DMS53 (cell line): ENCODE measurements at regions not wholly inside any gene's neighbourhood (a gene's known extent, or its start where the extent isn't known, plus 50 kb on each side); places are given as distances from the start of the nearest gene placed in this dataset.
"Not testable (repeated sequence)": the region's sequence is repeated elsewhere in the genome, so short reads cannot be mapped to it uniquely, and the experiment has no call there.

ENCODE experiments used
- DNase-seq: peaks from one replicate; lab custom pipeline; 2025; lab: John Stamatoyannopoulos, UW

DNA sequence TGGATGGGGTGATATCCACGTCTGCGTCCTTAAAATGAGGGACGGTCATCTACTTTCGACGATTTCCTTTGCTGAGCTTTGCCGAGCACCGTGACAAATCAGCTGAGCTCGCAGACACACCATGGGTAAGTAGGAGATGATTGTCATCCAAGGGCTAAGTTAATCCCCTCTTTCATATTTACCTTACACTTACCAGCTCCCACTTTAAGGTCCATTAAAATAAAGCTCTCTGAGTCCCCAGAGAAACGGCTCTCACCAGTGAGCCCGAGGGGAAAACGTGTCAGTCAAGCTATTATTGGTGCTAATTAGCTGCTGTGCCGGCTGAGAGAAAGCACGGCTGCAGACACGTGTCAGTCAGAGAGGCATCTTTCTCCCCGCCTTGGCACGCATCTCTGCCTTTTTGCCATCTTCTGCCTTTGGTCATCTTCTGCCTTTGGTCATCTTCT lies 72.2 kb downstream of the CRLF2 start:
- DNase-seq, result no peak

DNA sequence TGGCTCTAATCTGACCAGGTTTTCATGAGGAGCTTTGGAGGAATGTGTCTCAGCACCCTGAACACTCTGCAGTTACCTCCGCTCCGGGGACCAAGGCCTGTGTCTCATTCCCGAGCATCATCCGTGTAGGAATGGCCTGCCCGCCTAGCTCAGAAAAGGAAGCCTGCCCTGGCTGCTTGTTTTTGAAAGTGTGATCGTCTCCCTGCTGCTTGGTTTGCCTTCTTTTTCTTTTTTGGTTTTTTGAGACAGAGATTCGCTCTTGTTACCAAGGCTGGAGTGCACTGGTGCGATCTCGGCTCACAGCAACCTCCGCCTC lies 73.3 kb downstream of the CRLF2 start:
- no peak for DNase-seq

DNA sequence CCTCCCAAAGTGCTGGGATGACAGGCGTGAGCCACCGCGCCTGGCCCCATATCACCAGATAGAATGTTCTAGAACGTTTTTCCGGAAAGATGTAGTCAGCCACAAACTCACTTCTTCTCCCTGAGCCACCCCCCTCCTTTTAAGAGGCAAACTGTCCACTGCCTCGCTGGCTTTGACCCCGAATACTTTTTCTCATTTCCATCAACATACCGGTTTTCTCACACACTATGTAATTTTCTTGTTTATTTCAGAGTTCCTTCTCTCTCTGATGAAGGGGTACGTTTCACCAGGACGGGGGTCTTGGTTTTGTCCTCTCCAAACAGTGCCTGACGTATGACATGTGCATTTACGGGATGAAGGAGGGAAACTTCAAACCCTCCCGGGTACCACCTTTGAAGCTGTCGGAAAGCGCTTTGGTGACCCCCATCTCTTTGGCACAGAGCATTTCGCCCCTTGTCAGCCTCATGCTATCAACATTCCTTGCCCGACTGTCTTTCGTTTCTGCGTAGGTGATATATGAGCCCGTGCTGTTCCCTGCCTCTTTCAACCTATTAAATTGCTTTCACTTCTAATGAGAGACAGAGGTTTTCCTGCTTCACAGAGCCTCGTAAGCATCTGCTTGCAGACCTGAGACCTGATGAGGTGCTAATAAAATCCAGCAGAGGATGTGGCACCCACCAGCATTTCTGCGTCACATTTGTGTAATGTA lies 73.8 kb downstream of the CRLF2 start:
- DNase-seq, result no peak

GRCh38 chrX:1137531-1137930 lies 74.9 kb downstream of the CRLF2 start:
- no peak for DNase-seq

DNA sequence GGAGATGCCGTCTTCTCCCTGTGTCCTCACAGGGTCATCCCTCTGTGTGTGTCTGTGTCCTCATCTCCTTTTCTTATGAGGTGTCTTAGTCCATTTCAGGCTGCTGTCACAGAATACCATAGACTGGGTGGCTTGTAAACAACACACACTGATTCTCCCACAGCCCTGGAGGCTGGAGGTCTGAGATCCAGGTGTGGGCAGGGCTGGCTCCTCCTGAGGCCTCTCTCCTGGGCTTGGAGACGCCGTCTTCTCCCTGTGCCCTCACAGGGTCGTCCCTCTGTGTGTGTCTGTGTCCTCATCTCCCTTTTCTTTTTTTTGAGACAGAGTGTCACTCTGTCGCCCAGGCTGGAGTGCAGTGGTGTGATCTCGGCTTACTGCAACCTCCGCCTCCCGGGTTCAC lies 75.9 kb downstream of the CRLF2 start:
- DNase-seq, result not testable (repeated sequence)

GRCh38 chrX:1134976-1135375 lies 77.5 kb downstream of the CRLF2 start:
- DNase-seq, result no peak

- DNase-seq, result no peak
These were observed 78.3 kb downstream of the CRLF2 start for GRCh38 chrX:1134156-1134555.

DNA sequence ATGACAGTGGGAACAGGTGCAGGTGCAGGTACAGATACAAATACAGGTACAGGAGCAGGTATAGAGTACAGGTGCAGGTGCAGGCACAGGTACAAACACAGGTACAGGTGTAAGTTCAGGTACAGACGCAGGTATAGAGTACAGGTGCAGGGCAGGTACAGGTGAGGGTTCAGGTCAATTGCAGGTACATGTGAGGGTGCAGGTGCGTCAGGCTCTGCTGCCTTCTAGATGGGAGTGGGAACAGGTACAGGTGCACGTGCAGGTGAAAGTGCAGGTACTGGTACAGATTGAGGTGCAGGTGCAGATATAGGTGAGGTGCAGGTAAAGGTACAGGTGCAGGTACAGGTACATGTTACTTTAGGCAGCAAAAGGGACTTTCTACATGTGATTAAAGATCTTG lies 85.7 kb downstream of the CRLF2 start:
- DNase-seq, result no peak

DNA sequence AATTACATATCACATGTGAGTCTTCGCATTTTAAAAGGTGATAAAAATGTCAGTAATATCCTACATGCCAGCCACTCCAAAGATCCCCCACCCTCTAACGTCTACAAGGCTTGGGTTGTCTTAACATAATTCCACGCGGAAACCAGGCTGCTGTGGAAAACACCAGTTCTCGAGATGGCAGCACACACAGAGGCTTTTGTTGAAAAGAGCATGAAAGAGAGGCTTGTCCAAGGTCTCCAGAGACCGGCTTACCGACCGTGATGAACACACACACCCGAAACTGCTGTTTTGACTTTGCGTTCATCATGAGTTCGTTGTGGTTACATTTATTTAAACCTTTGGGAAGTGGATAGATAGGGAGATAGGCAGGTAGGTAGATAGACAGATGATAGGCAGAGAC lies 87.9 kb downstream of the CRLF2 start:
- DNase-seq, result no peak

DNA sequence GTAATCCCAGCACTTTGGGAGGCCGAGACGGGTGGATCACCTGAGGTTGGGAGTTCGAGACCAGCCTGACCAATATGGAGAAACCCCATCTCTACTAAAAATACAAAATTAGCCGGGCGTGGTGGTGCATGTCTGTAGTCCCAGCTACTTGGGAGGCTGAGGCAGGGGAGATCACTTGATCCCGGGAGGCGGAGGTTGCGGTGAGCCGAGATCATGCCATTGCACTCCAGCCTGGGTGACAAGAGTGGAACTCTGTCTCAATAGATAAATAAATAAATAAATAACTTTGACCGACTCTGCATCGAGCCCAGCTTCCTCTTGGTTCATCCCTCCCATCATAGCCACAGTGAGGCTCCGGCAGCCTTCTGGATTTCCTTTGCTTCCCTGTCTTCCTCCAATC lies 89.6 kb downstream of the CRLF2 start:
- DNase-seq, result not testable (repeated sequence)

DNA sequence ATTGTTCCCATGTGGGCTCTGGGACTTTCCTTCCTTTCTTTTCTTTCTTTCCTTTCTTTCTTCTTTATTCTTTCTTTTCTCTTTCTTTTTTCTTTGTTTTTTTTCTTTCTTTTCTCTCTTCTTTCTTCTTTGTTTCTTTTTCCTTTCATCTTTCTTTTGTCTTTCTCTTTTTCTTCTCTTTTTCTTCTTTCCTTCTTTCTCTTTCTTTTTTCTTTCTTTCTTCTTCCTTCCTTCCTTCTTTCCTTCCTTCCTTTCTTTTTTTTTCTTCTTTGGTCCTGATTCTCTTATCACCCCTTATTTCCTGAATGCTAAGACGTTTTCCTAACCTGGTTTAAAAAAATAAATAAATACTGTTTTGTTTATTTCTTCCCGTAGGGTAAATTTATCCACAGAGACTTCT lies 93.2 kb downstream of the CRLF2 start:
- DNase-seq, result no peak

DNA sequence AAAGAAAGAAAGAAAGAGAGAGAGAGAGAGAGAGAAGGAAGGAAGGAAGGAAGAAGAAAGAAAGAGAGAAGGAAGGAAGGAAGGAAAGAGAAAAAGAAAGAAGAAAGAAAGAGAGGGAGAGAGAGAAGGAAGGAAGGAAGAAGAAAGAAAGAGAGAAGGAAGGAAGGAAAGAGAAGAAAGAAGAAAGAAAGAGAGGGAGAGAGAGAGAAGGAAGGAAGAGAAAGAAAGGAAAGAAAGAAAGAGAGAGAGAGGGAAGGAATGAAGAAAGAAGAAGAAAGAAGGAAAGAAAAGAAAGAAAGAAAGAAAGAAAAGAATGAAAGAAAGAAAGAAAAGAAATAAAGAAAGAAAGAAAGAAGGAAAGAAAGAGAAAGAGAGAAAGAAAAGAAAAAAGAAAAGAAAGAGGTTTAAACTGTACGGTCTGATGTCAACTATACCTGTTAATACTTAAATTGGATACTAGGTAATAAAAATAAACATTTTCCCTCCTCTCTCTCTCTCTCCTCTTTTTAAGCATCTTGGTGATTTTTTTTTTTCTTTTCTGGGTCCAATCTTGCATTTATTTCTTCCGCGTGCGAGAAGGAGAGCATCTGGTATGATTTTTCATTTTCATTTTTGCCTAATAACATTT lies 93.8 kb downstream of the CRLF2 start:
- DNase-seq, result no peak

- not testable (repeated sequence) for DNase-seq
These were observed 97.0 kb downstream of the CRLF2 start for GRCh38 chrX:1115411-1115810.

DNA sequence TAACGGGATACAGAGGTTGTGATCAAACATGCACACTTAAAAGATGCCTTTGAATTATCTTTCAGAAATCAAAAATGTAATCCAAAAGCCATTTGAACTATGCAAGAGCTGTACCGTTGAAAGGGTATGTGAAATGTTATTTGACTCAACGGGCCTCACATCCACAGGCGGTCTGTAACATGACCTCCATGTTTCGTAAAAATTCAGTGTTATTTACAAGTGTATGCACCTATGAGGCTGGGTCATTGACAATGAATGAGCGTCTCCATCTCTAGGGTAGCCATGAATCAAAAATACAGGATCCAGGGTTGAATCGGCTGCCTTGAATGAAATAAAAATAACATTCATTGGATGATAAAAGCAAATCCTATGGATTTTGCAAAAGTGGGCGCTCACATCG lies 100.1 kb downstream of the CRLF2 start:
- DNase-seq, result no peak

GRCh38 chrX:1111601-1112300 lies 100.7 kb downstream of the CRLF2 start:
- DNase-seq, result no peak

GRCh38 chrX:1109580-1110119 lies 102.8 kb downstream of the CRLF2 start:
- DNase-seq, result no peak

- DNase-seq, result no peak
These were observed 103.7 kb downstream of the CRLF2 start for GRCh38 chrX:1108501-1109445.

DNA sequence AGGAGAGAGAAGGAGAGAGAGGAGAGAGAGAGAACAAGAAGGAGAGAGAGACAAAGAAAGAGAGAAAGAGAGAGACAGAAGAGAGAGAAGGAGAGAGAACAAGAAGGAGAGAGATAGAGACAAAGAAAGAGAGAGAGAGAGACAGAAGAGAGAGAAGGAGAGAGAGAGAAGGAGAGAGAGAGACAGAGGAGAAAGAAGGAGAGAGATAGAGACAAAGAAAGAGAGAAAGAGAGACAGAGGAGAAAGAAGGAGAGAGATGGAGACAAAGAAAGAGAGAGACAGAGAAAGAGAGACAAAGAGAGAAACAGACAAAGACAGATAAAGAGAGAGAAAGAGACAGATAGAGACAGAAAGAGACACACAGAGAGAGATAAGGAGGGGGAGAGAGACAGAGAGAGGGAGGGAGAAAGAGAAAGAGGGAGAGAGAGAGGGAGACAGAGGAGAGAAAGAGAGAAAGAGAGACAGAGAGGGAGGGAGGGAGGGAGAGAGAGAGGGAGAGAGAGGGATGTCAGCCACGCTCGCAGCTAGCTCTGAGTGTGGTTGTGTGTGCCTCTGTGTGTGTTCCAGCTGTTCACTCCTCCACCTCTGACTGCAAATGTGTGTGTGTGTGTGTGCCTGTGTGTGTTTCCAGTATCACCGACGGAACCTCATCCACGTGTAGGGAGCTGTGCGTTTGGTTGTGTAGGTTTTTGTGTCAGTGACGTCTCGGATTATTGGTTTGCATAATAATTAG lies 105.8 kb downstream of the CRLF2 start:
- no peak for DNase-seq

- no peak for DNase-seq
These were observed 106.6 kb downstream of the CRLF2 start for GRCh38 chrX:1105671-1106419.

GRCh38 chrX:1105031-1105430 lies 107.4 kb downstream of the CRLF2 start:
- DNase-seq, result not testable (repeated sequence)

DNA sequence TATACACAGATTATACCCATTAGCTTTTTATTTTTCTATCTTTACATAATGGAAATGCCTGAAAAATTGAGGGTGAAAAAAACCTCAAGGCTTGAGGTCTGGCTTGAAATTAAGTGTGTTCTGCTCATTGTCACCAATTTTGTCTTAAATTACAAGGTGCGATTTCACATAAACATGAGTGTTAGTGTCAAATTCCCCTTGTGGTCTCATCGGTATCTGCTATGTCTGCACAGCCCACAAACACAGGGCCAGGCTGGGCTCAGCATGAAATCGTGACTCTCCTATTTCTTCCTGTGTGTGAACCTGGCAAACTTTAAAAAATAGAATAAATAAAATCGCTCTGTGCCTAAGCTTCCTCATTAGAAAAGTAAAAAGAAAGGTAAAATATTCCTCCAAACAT lies 109.1 kb downstream of the CRLF2 start:
- no peak for DNase-seq
